ENCODE measurements at regions not wholly inside any gene's neighbourhood (a gene's known extent, or its start where the extent isn't known, plus 50 kb on each side); places are given as distances from the start of the nearest gene placed in this dataset.
A peak's percentile ranks its signal among the peaks of the same experiment; 100 is the strongest.
"Not testable (repeated sequence)": the region's sequence is repeated elsewhere in the genome, so short reads cannot be mapped to it uniquely, and the experiment has no call there.

DNA sequence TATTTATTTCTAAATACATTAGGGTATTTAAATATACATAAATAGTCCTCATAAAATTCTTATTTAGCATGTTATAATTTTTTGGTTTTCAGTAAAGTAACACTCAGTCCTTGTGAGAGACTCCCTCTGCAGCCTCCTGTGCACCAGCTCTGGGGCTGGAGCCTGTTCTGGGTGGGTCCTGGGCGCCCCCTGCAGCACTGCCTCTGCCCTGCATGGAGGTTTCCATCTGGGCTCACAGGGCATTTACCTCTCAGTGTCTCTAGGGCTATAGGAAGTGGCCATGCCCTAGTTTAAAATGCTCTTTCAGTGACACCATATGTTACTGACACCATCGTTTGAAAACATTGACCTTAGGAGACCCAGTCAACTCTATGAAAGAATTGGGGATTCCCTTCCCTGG lies 1155.2 kb downstream of the TMEM121 start:
- no peak overlapping the region for H3K4me3 ChIP-seq (ENCODE audit: low read depth, low read length)
- TF ChIP-seq, protein P1, sequence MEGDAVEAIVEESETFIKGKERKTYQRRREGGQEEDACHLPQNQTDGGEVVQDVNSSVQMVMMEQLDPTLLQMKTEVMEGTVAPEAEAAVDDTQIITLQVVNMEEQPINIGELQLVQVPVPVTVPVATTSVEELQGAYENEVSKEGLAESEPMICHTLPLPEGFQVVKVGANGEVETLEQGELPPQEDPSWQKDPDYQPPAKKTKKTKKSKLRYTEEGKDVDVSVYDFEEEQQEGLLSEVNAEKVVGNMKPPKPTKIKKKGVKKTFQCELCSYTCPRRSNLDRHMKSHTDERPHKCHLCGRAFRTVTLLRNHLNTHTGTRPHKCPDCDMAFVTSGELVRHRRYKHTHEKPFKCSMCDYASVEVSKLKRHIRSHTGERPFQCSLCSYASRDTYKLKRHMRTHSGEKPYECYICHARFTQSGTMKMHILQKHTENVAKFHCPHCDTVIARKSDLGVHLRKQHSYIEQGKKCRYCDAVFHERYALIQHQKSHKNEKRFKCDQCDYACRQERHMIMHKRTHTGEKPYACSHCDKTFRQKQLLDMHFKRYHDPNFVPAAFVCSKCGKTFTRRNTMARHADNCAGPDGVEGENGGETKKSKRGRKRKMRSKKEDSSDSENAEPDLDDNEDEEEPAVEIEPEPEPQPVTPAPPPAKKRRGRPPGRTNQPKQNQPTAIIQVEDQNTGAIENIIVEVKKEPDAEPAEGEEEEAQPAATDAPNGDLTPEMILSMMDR (IDR thresholded peaks at IDR 0.05; ENCODE audit: control insufficient read depth, extremely low read depth, insufficient read depth), result no peak
- no peak for DNase-seq (ENCODE audit: low read depth)

DNA sequence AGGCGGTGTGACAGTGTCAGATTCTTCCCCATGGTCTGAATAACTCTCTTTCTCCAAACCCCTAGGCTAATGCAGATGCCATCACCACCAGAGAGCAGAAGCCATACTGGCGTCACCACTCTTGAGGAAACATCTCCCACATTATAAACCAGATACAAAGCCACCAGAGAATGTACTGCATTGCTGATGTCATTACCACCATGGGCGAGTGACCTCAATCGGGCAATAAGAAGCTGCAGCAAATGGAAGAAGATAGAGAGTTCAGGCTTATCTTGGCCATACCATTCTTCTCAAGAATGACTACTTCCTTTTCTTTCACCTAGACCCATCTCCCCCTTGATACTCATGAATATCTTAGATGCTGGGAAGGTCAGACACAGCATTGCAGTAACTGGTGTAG lies 1157.2 kb downstream of the TMEM121 start:
- H3K4me3 ChIP-seq (ENCODE audit: low read depth, low read length), result no peak overlapping the region
- TF ChIP-seq, protein P1 (IDR thresholded peaks at IDR 0.05; ENCODE audit: control insufficient read depth, extremely low read depth, insufficient read depth), result no peak
- DNase-seq (ENCODE audit: low read depth), result no peak

DNA sequence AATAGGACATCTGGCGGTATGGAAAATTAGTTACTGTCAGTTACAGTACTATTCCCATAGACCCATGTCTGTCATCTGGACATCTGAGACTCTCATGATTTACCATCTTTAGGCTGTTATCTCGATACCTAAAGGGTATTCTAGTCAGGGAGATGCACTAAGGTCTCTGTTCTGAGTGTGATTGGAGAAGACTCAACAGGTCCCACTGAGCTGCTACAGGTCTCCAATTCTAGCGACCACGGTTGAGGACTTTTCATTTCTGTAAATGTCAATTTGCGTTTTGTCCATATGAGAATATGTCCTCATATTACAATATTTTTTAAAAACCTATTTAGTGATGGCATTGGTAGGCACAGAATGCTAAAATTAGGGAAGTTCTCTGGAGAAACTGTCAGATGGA lies 1160.2 kb downstream of the TMEM121 start:
- TF ChIP-seq, protein P1 (IDR thresholded peaks at IDR 0.05; ENCODE audit: control insufficient read depth, extremely low read depth, insufficient read depth), result no peak
- DNase-seq (ENCODE audit: low read depth), result no peak

DNA sequence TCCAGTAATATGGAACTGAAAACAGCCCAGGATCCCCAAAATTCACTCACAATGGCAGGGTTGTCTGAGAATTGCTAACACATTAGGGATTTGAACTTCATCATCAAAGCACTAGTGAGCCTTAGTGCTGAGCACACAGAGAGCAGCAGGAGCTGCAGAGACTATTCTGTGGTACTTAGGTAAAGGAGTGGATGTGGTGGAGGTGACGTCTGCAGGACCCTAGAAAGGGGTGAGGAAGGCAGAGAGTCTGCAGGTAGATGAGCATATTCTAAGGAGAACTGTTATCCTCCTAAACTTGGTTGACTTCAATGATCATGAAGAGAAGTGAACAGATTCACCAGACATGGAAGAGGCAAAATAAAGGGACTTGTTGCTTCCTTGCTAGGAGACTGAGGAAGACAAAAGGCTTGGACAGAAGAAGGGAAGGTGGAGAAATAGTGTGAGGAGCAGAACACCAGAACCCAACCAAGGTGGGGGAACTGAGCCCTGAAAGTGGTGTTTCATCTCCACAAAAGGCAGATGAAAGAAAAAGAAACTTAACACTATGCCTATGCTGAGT lies 1164.0 kb downstream of the TMEM121 start:
- DNase-seq (ENCODE audit: low read depth), result no peak
- H3K4me3 ChIP-seq (ENCODE audit: low read depth, low read length), result no peak overlapping the region
- TF ChIP-seq, protein P1 (IDR thresholded peaks at IDR 0.05; ENCODE audit: control insufficient read depth, extremely low read depth, insufficient read depth), result no peak

More for the DNA sequence above, 1160.2 kb downstream of the TMEM121 start:
- no peak overlapping the region for H3K4me3 ChIP-seq (ENCODE audit: low read depth, low read length)

DNA sequence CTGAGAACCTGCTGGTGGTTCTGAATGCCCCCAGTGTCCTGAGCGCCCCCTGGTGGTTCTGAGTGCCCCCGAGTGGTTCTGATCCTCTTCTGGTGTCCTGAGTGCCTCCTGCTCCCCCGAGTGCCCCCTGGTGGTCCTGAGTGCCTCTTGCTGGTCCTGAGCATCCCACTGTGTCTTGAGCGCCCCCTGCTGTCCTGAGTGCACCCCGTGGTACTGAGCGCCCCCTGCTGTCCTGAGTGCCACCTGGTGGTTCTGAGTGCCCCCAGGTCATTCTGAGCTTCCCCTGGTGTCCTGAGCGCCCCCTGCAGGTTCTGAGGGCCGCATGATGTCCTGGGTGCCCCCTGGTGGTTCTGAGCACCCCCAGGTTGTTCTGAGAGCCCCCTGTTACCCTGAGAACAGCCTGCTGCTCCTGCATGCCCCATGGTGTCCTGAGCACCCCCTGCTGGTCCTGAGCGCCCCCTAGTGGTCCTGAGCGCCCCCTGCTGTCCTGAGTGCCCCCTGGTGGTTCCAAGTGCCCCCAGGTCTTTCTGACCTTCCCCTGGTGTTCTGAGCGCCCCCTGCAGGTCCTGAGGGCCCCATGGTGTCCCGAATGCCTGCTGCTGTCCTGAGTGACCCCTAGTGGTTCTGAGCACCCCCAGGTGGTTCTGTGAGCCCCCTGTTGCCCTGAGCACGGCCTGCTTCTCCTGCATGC lies 1165.4 kb downstream of the TMEM121 start:
- TF ChIP-seq, protein P1 (IDR thresholded peaks at IDR 0.05; ENCODE audit: control insufficient read depth, extremely low read depth, insufficient read depth), result peak; percentile 43
- no peak for DNase-seq (ENCODE audit: low read depth)
- no peak overlapping the region for H3K4me3 ChIP-seq (ENCODE audit: low read depth, low read length)

DNA sequence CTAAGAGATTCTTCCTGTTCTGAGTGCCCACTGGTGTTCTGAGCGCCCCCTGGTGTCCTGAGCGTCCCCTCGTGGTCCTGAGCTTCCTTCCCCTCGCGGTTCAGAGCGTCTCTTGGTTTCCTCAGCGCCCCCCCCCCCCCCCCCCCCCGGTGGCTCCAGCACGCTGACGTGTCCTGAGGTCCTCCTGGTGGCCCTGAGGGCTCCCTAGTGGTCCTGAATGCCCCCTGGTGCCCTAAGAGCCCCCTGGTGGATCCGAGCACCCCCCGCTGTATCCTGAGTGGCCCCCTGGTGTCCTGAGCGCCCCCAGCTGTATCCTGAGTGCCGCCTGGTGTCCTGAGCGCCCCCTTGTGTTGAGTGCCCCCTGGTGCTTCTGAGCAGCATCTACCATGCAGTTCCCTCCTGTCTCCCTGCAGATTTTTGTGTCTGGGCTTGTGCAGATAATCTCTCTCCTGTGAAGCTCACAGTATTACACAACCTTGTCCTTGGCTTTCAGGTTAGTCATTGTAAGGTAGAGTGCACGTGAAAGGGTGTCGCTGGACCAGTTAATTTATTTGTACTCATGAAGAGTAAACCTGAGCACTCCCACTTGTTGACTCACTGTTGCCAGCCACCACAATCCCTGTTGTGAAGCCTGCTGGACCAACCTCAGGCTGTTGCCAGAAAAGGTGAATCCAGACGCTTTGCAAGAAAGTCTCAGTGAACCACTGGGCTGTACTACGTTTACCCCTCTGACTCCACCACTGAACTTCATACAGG lies 1168.4 kb downstream of the TMEM121 start:
- no peak overlapping the region for H3K4me3 ChIP-seq (ENCODE audit: low read depth, low read length)
- DNase-seq (ENCODE audit: low read depth), result no peak
- TF ChIP-seq, protein P1 (IDR thresholded peaks at IDR 0.05; ENCODE audit: control insufficient read depth, extremely low read depth, insufficient read depth), result peak; percentile 58

DNA sequence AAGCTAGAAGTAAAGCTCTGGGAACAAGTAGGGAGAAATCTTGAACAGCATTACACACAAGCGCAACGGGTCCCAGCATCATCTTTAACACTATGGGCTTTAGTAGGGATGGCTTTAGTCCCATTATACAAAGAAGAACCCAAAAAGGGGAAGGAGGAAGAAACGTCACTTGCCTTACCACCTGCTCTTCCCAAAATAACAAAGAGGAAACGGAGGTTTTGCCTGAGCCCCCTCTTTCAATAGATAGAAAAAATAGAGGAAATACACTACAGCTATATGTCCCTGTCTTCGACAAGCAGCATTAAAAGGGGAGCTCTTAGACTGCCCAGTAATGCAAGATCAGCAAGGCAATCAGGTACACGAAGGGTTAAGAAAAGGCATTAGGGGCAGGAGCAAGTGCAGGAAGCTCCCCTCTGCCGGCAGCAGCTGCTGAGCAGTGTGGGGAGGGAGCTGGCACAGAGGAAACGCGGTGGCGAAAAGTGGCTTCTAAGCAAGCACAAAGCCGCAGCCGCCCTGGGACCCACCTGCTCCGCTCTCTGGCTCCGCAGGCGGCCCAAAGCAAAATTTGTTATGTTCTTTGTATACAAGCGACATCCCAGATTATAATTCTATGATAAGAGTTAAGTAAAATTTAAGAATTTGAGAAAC lies 1172.4 kb downstream of the TMEM121 start:
- H3K4me3 ChIP-seq (ENCODE audit: low read depth, low read length); DNase-seq (ENCODE audit: low read depth): not testable (repeated sequence)

DNA sequence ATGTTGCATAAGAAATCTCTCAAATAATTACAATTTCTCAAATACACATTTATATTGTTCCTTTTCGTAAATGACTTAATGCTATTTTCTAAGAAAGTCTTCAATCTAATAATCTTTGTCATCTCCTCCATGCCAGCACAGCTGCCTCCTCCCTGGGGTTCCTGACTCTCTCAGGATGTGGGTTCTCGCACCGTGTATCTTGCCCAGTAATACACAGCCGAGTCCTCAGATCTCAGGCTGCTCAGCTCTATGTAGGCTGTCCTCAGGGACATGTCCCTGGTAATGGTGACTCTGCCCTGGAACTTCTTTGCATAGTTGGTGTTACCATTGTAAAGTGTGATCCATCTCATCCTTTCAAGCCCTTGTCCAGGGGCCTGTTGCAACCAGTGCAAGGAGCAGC lies 1177.3 kb downstream of the TMEM121 start:
- not testable (repeated sequence) for H3K4me3 ChIP-seq (ENCODE audit: low read depth, low read length); DNase-seq (ENCODE audit: low read depth)

DNA sequence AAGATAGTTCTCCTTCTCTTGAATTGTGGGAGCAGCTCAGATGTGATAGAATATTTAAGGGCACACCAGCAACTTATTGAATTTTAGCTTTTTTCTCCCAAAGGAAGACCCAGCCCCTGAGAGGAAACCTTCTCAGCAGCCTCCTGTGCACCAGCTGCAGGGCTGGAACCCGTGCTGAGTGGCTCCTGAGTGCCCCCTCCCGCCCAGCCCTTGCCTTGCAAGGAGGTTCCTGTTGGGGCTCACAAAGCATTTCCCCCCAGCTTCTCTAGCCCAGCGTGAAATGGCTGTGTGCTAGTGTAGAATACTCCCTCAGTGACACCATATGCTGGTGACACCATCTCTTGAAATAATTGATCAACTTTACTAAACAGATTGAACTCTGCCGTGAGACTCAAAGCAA lies 1180.1 kb downstream of the TMEM121 start:
- DNase-seq (ENCODE audit: low read depth); H3K4me3 ChIP-seq (ENCODE audit: low read depth, low read length): not testable (repeated sequence)

DNA sequence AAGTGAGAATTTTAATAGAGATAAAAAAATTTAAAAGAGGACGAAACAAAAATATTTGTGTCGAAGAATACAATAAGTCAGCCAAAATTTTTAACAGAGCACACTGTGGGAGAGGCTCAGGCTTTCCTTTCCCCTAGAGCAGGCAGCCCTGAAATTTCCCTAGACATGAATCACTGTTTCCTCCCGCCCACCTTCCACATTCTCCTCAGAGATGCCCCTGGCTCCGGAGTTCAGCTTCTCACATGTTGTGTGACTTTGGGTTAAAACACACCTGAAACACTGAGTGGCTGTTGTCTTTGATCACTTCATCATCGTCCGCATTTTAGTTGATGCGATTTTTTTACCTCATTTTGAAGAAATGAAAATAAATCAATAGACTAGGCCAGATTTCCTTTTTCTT lies 1183.8 kb downstream of the TMEM121 start:
- not testable (repeated sequence) for DNase-seq (ENCODE audit: low read depth); H3K4me3 ChIP-seq (ENCODE audit: low read depth, low read length)
